Mucosa of descending colon (tissue), 3 donors: ENCODE measurements at regions not wholly inside any gene's neighbourhood (a gene's known extent, or its start where the extent isn't known, plus 50 kb on each side); places are given as distances from the start of the nearest gene placed in this dataset.

ENCODE experiments used
- ATAC-seq: fragments of 200-7000 bp; cut with Tn5 transposase; one replicate; pipeline ENCODE4 v1.9.1; 2020; ENCODE audit warnings: mild to moderate bottlenecking, moderate library complexity
- DNase-seq, 3 donors: peaks; one replicate each; pipeline ENCODE4 v3.0.0-alpha.2; 2020
- H3K36me3 ChIP-seq: fragments of 200-600 bp; one replicate; pipeline ENCODE4 v1.8.0; 2021; ENCODE audit warnings: low read depth, mild to moderate bottlenecking
- H3K4me1 ChIP-seq: fragments of 200-600 bp; one replicate; pipeline ENCODE4 v1.8.0; 2021; ENCODE audit warnings: low read depth, mild to moderate bottlenecking
- H3K4me3 ChIP-seq: fragments of 200-600 bp; one replicate; pipeline ENCODE4 v1.8.0; 2021; ENCODE audit warnings: mild to moderate bottlenecking
- H3K9me3 ChIP-seq: fragments of 200-600 bp; one replicate; pipeline ENCODE4 v1.8.0; 2021; ENCODE audit warnings: mild to moderate bottlenecking
- intact Hi-C, 2 donors: fragments of 100-400 bp; cut with DNase I in 1 of 2; cut with micrococcal nuclease in 1 of 2; formaldehyde crosslinking; loops; one replicate each; pipeline versions ENCODE4 v1.11.0 to v1.11.1; 2022; cut with DNase I, micrococcal nuclease
- TF ChIP-seq, protein P1 (sequence below): fragments of 200-600 bp; IDR thresholded peaks from one replicate; pipeline ENCODE4 v1.8.0; 2022; ENCODE audit warnings: antibody characterized with exemption, mild to moderate bottlenecking
- donor health status: DM: no; HTN: no; CAD: no; lungs with moderate emphysema.
- donor health status: DM: no; HTN: no; CAD: no.
- donor health status: DM: no; HTN: yes; CAD: no.

DNA sequence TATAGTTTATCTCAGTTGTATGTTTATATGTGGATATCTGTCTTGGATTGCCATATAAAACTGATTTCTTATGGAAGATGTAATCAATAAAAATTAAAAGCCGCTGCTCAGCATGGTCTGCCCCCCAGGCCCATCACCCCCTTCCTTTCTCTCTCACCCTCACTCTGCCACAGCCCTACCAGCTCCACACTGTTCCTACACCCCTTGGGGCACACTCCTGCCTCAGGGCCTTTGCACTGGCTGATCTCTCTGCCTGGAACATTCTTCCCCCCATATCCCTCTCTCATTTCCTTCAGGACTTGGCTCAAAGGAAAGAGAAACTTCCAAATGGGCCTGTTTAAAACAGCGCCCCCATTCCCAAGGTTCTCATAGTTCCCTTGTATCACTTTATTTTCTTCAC is 63.1 kb downstream of the LRRC32 start:
- intact Hi-C loops, result no loop called here
- DNase-seq, result no peak

DNA sequence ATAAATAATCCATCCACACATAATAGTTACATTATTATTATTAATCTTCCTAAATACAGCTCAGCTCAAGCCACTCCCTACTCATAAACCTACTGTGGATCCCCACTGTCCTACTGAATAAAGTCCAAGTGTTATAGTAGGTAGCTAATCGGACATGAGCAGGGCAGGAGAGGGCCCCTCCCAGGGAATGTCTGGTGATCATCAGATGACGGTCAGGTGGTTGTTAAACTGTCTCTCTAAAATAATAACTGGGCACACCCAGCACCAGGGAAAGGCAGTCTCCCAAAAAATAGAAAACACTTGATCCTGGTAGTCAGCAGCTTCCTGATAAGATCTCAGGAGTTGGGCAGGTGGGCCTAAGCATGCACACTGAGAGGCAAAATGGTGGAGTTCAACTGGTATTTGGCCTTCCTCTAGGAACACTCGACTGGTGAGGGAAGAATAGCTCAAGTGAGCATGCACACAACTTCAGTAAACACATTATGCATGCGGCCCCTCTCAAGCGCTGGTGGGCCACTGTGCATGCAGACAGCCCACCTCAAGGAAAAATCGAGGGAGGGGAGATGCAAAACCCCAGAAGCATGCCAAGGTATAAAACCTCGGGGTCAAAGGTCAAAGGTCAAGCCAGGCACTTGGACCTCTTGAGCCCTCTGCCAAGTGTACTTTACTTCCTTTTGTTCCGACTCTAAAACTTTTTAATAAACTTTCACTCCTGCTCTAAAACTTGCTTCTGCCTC is 65.0 kb downstream of the LRRC32 start:
- ATAC-seq, result peak; percentile 52
- Histone ChIP-seq H3K4me3 (no peak overlapping the region), H3K4me1 (peaks cover 35% of the 10 kb centered on the region), H3K9me3 (no peaks in the 10 kb centered on the region), H3K36me3 (no peaks in the 10 kb centered on the region)
- DNase-seq, result no peak
- intact Hi-C loops, result no loop called here
- TF ChIP-seq, protein P1, sequence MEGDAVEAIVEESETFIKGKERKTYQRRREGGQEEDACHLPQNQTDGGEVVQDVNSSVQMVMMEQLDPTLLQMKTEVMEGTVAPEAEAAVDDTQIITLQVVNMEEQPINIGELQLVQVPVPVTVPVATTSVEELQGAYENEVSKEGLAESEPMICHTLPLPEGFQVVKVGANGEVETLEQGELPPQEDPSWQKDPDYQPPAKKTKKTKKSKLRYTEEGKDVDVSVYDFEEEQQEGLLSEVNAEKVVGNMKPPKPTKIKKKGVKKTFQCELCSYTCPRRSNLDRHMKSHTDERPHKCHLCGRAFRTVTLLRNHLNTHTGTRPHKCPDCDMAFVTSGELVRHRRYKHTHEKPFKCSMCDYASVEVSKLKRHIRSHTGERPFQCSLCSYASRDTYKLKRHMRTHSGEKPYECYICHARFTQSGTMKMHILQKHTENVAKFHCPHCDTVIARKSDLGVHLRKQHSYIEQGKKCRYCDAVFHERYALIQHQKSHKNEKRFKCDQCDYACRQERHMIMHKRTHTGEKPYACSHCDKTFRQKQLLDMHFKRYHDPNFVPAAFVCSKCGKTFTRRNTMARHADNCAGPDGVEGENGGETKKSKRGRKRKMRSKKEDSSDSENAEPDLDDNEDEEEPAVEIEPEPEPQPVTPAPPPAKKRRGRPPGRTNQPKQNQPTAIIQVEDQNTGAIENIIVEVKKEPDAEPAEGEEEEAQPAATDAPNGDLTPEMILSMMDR, result no peak

More for the DNA sequence above, 63.1 kb downstream of the LRRC32 start:
- TF ChIP-seq, protein P1, result no peak
- no peaks in the 10 kb centered on the region for H3K9me3 ChIP-seq
- no peaks in the 10 kb centered on the region for H3K36me3 ChIP-seq
- H3K4me3 ChIP-seq, result no peak overlapping the region
- no peak for ATAC-seq
- H3K4me1 ChIP-seq, result peaks cover 29% of the 10 kb centered on the region

DNA sequence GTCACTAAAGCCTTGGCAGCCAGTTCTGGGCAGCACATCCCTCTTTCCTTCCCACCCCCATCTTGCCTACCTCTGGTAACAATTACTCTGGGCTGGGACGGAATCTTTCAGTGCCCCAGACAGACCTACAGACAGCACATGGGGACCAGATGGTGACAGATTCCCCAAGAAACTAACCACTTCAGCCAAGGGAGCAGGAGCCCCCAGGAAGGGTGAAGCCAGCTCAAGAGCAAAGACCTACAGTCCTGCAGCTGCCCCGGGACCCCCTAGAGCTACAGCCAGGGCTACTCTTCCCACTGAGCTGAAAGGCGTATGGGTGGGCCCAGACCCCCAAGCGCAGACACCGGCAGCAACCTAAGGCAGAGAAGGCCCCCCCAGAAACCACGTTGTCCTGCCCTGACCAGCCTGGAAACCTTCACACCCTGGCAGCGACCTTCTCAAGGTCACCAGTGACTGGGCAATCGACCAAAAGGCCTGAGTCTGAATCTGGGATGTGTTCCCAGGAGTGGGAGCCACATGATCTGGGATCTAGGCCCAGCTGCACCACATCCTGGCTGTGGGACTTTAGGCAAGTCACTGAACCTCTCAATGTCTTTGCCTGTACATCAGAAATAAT is 65.8 kb downstream of the LRRC32 start:
- peaks cover 35% of the 10 kb centered on the region for H3K4me1 ChIP-seq
- ATAC-seq, result no peak
- H3K4me3 ChIP-seq, result no peak overlapping the region
- no peaks in the 10 kb centered on the region for H3K36me3 ChIP-seq
- no peaks in the 10 kb centered on the region for H3K9me3 ChIP-seq
- TF ChIP-seq, protein P1, result no peak
- intact Hi-C loops, result no loop called here
- DNase-seq, result peak in 1 of 3 donors; percentile 55

DNA sequence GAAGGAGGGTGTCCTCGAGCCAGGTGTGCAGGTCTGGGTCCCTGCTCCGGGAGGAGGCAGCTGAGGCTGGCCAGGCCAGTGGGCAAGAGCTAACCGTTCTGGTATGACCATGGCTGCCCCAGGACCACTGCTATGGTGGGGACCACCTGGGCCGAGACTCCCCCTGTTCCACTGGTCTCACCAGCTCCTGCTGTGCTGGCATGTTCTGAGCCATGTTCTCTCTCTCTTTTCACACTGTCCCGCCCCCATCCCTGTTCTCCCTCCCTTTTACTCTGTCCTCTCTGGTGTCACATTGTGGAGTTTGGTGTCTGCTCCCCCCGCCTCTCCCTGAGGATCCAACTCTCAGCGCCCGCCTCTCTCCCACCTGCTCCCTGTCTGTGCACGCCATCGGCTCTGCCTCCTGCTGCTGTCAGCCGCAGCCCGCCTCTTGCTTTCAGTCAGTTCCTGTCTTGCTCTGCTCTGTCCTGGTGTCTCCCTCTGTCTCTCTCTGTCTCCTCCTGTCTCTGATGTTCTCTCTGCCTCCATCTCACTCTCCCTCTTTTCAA is 66.4 kb downstream of the LRRC32 start:
- intact Hi-C loops, result no loop called here
- TF ChIP-seq, protein P1, result no peak
- Histone ChIP-seq H3K4me1 (peaks cover 35% of the 10 kb centered on the region), H3K9me3 (no peaks in the 10 kb centered on the region), H3K4me3 (no peak overlapping the region), H3K36me3 (no peaks in the 10 kb centered on the region)
- DNase-seq (peak in 1 of 3 donors; percentile 51), ATAC-seq (no peak)

DNA sequence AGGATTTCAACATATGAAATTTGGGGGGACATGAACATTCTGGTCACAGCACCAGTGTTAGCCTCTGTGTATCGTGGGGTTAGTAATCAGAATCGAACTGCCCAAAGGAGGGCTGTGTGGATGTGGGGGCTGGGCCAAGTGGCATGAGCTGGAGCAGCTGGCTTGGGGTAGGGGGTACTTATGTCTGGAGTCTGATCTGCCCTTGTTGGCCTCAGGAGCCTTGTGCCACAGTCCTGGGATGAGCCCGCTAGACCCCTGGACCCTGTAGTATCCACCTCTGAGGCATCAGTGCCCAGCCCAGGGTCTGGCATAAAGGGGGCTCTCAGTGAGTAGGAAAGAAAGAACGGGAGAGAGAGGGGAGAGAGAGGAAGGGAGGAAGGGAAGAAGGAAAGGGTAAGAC is 67.3 kb downstream of the LRRC32 start:
- peaks cover 35% of the 10 kb centered on the region for H3K4me1 ChIP-seq

More for the DNA sequence above, 67.3 kb downstream of the LRRC32 start:
- Histone ChIP-seq H3K4me3 (no peak overlapping the region), H3K36me3 (no peaks in the 10 kb centered on the region), H3K9me3 (no peaks in the 10 kb centered on the region)
- intact Hi-C loops, result no loop called here
- ATAC-seq (no peak), DNase-seq (no peak)
- TF ChIP-seq, protein P1, result no peak
